ENCODE measurements at regions not wholly inside any gene's neighbourhood (a gene's known extent, or its start where the extent isn't known, plus 50 kb on each side); places are given as distances from the start of the nearest gene placed in this dataset.

- Histone ChIP-seq H3K4ac (ENCODE audit: low read depth, low read length) (no peak overlapping the region), H2BK20ac (ENCODE audit: low read depth, low read length) (no peak overlapping the region), H2AK5ac (ENCODE audit: low read depth, low read length) (no peak overlapping the region), H2BK5ac (ENCODE audit: low read depth, low read length, poor library complexity, severe bottlenecking) (no peak overlapping the region), H3K56ac (ENCODE audit: extremely low read depth, insufficient read depth, low read length) (no peak overlapping the region), H2AFZ (replicated peaks; ENCODE audit: low read length, poor library complexity) (no peak overlapping the region), H2BK15ac (ENCODE audit: low read depth, low read length) (no peak overlapping the region), H4K8ac (ENCODE audit: low read depth in 2 of 2, low read length in 2 of 2) (no peak overlapping the region), H4K20me1 (ENCODE audit: insufficient read depth, low read length) (no peaks in the 10 kb centered on the region), H3K9ac (ENCODE audit: low read depth, low read length) (no peak overlapping the region), H3K27ac (ENCODE audit: insufficient read depth, low read length) (no peak overlapping the region), H4K5ac (ENCODE audit: low read depth, low read length) (no peak overlapping the region), H3K9me1 (ENCODE audit: insufficient read depth, low read length) (no peaks in the 10 kb centered on the region), H2BK120ac (ENCODE audit: low read depth, low read length) (no peak overlapping the region), H3K18ac (ENCODE audit: low read depth, low read length) (no peak overlapping the region), H3K14ac (replicated peaks; ENCODE audit: low read depth, low read length) (no peak overlapping the region), H3K4me1 (ENCODE audit: control insufficient read depth, insufficient read depth, low read length) (no peaks in the 10 kb centered on the region), H4K91ac (ENCODE audit: insufficient read depth, low read depth, low read length) (no peak overlapping the region), H3K9me3 (ENCODE audit: control insufficient read depth, insufficient read depth, low read length) (no peaks in the 10 kb centered on the region; the same call in 1 of the 2 replicates), H3K27me3 (ENCODE audit: control insufficient read depth, insufficient read depth, low read length) (no peaks in the 10 kb centered on the region), H3K79me1 (ENCODE audit: low read depth in 1 of 2, low read length in 2 of 2) (no peaks in the 10 kb centered on the region), H3K4me3 (ENCODE audit: insufficient read depth, low read depth, low read length) (no peak overlapping the region), H3K4me2 (ENCODE audit: low read depth, low read length) (no peak overlapping the region), H3K23ac (ENCODE audit: low read depth, low read length) (no peak overlapping the region), H2AK9ac (replicated peaks; ENCODE audit: low read depth, low read length, poor library complexity) (no peak overlapping the region), H3K36me3 (ENCODE audit: control insufficient read depth, insufficient read depth, low read length) (no peaks in the 10 kb centered on the region)
- in situ Hi-C loops (cut with MboI; ENCODE audit: low sequenced_read_pairs) = no loop called here
- no TSS peak for BruUV-seq (replicated peaks)
- intact Hi-C loops (cut with micrococcal nuclease) = no loop called here
- no peak for TF ChIP-seq RCOR1 (IDR thresholded peaks at IDR 0.05; ENCODE audit: insufficient replicate concordance, low read length)
- no peak for TF ChIP-seq RFX5 (IDR thresholded peaks at IDR 0.05; ENCODE audit: low read depth, low read length)
- TF ChIP-seq SMC3 (IDR thresholded peaks at IDR 0.05; ENCODE audit: low read depth, low read length) = no peak
- no peak for TF ChIP-seq MAZ (IDR thresholded peaks at IDR 0.05; ENCODE audit: borderline replicate concordance, low read depth, low read length)
- no peak for TF ChIP-seq CHD1 (IDR thresholded peaks at IDR 0.05; ENCODE audit: low read depth, low read length)
- no peak for TF ChIP-seq POLR2A (IDR thresholded peaks at IDR 0.05; ENCODE audit: low read depth, low read length)
- no peak for TF ChIP-seq CTCF (conservative IDR thresholded peaks at IDR 0.05; ENCODE audit: low read depth, low read length)
- TF ChIP-seq BHLHE40 (IDR thresholded peaks at IDR 0.05; ENCODE audit: low read depth, low read length) = no peak
- no peak for TF ChIP-seq USF2 (IDR thresholded peaks at IDR 0.05; ENCODE audit: low read depth, low read length)
- TF ChIP-seq MAFK (IDR thresholded peaks at IDR 0.05; ENCODE audit: low read depth, low read length) = no peak
- TF ChIP-seq MXI1 (IDR thresholded peaks at IDR 0.05; ENCODE audit: borderline replicate concordance, low read depth, low read length) = no peak
- no peak for DNase-seq
- WGBS, 2 experiments (ENCODE audit: extremely low coverage in 2 of 2, insufficient read length in 1 of 2) = no CpG with 5 or more reads among the region's 8 CpGs
- ATAC-seq (ENCODE audit: low read depth) = no peak
- ChIA-PET CTCF (no interaction called here), POLR2A (ENCODE audit: unreplicated experiment) (no interaction called here)
- dilution Hi-C loops (cut with HindIII; ENCODE audit: low sequenced_read_pairs, unreplicated experiment) = no loop called here
These were observed 76.8 kb downstream of the IRX5 start for GRCh38 chr16:55007504-55007903.

Data from IMR-90 (cell line).